H9 (cell line): ENCODE measurements at regions not wholly inside any gene's neighbourhood (a gene's known extent, or its start where the extent isn't known, plus 50 kb on each side); places are given as distances from the start of the nearest gene placed in this dataset.

Source experiments
- DNase-seq: peaks from one replicate; pipeline ENCODE4 v3.0.0-alpha.2; 2017
- H2AFZ ChIP-seq: one replicate; pipeline ENCODE4 v1.6.1; 2013; ENCODE audit warnings: mild to moderate bottlenecking, low read length, control low read depth, moderate library complexity
- H2AK5ac ChIP-seq: 2 replicates; pipeline ENCODE4 v1.6.1; 2013; ENCODE audit warnings: low read length, control low read depth, mixed read lengths; ENCODE audit not compliant: insufficient read length
- H2BK120ac ChIP-seq: one replicate; pipeline ENCODE4 v1.6.1; 2013; ENCODE audit warnings: low read depth, mild to moderate bottlenecking, low read length, control low read depth, inconsistent platforms; ENCODE audit not compliant: poor library complexity, severe bottlenecking
- H2BK12ac ChIP-seq: 2 replicates; pipeline ENCODE4 v1.6.1; 2013; ENCODE audit warnings: low read length, control low read depth, mixed read lengths, low read depth; ENCODE audit not compliant: insufficient read length
- H2BK15ac ChIP-seq: 2 replicates; pipeline ENCODE4 v1.6.1; 2013; ENCODE audit warnings: low read depth, low read length, control low read depth
- H2BK20ac ChIP-seq: one replicate; pipeline ENCODE4 v1.6.1; 2013; ENCODE audit warnings: low read depth, mild to moderate bottlenecking, low read length, control low read depth, inconsistent platforms; ENCODE audit not compliant: poor library complexity, severe bottlenecking
- H2BK5ac ChIP-seq: 2 replicates; pipeline ENCODE4 v1.6.1; 2013; ENCODE audit warnings: low read length, control low read depth, mixed read lengths; ENCODE audit not compliant: insufficient read length
- H3K14ac ChIP-seq: 2 replicates; pipeline ENCODE4 v1.6.1; 2013; ENCODE audit warnings: low read length, control low read depth; ENCODE audit not compliant: insufficient read depth
- H3K18ac ChIP-seq: 2 replicates; pipeline ENCODE4 v1.6.1; 2013; ENCODE audit warnings: low read depth, mild to moderate bottlenecking, mixed read lengths, low read length, control low read depth; ENCODE audit not compliant: insufficient read length
- H3K23ac ChIP-seq: 2 replicates; pipeline ENCODE4 v1.6.1; 2013; ENCODE audit warnings: low read length, control low read depth, mixed read lengths, low read depth; ENCODE audit not compliant: insufficient read length
- H3K23me2 ChIP-seq: 2 replicates; pipeline ENCODE4 v1.6.1; 2013; ENCODE audit warnings: low read depth, mild to moderate bottlenecking, mixed read lengths, low read length, control low read depth; ENCODE audit not compliant: insufficient read length, poor library complexity, severe bottlenecking
- H3K27ac ChIP-seq: 2 replicates; pipeline ENCODE4 v1.5.1; 2013; ENCODE audit warnings: low read length, control low read depth, mixed read lengths, low read depth; ENCODE audit not compliant: insufficient read length
- H3K27me3 ChIP-seq: 2 replicates; pipeline ENCODE4 v1.6.1; 2013; ENCODE audit warnings: low read length, control low read depth, inconsistent platforms; ENCODE audit not compliant: insufficient read depth
- H3K4ac ChIP-seq: 2 replicates; pipeline ENCODE4 v1.6.1; 2013; ENCODE audit warnings: low read depth, mild to moderate bottlenecking, control low read depth, inconsistent platforms, low read length, moderate library complexity
- H3K4me1 ChIP-seq: 2 replicates; pipeline ENCODE4 v1.6.1; 2013; ENCODE audit warnings: low read length, control low read depth, inconsistent platforms; ENCODE audit not compliant: insufficient read depth
- H3K4me2 ChIP-seq: 2 replicates; pipeline ENCODE4 v1.6.1; 2013; ENCODE audit warnings: low read length, control low read depth, mixed read lengths; ENCODE audit not compliant: insufficient read length, insufficient read depth
- H3K56ac ChIP-seq: 2 replicates; pipeline ENCODE4 v1.6.1; 2013; ENCODE audit warnings: low read depth, mild to moderate bottlenecking, mixed read lengths, low read length, control low read depth; ENCODE audit not compliant: insufficient read length
- H3K79me1 ChIP-seq: 2 replicates; pipeline ENCODE4 v1.6.1; 2013; ENCODE audit warnings: low read depth, mild to moderate bottlenecking, moderate library complexity, low read length, control low read depth, inconsistent platforms; ENCODE audit not compliant: insufficient read depth, poor library complexity, severe bottlenecking
- H3K79me2 ChIP-seq: 2 replicates; pipeline ENCODE4 v1.6.1; 2013; ENCODE audit warnings: low read length, control low read depth, inconsistent platforms; ENCODE audit not compliant: insufficient read depth
- H3K9ac ChIP-seq: 2 replicates; pipeline ENCODE4 v1.6.1; 2013; ENCODE audit warnings: low read length, control low read depth, mixed read lengths; ENCODE audit not compliant: insufficient read length; ENCODE audit errors: extremely low read depth
- H3K9me3 ChIP-seq: one replicate; pipeline ENCODE4 v1.6.1; 2013; ENCODE audit warnings: low read depth, low read length, inconsistent platforms; ENCODE audit not compliant: control insufficient read depth
- H3T11ph ChIP-seq: one replicate; pipeline ENCODE4 v1.6.1; 2013; ENCODE audit warnings: mild to moderate bottlenecking, low read length, control low read depth, inconsistent platforms
- H4K20me1 ChIP-seq: one replicate; pipeline ENCODE4 v1.6.1; 2013; ENCODE audit not compliant: control insufficient read depth, insufficient read length, insufficient read depth
- H4K5ac ChIP-seq: 2 replicates; pipeline ENCODE4 v1.6.1; 2013; ENCODE audit warnings: low read depth, mild to moderate bottlenecking, mixed read lengths, low read length, control low read depth; ENCODE audit not compliant: insufficient read length
- H4K8ac ChIP-seq: replicated peaks from 2 replicates; pipeline ENCODE4 v1.6.1; 2013; ENCODE audit warnings: low read length, control low read depth, mixed read lengths, low read depth; ENCODE audit not compliant: insufficient read length
- H4K91ac ChIP-seq: 2 replicates; pipeline ENCODE4 v1.6.1; 2013; ENCODE audit warnings: low read depth, mild to moderate bottlenecking, moderate library complexity, mixed read lengths, low read length, control low read depth; ENCODE audit not compliant: insufficient read length
- H3K27ac Mint-ChIP-seq, 3 experiments: 2 replicates in 2 of 3; 3 replicates in 1 of 3; pipeline ENCODE4 v1.8.0; 2020 to 2021; ENCODE audit warnings: mixed read lengths in 3 of 3, mild to moderate bottlenecking in 1 of 3, moderate library complexity in 1 of 3
- H3K27me3 Mint-ChIP-seq: 2 replicates; pipeline ENCODE4 v1.8.0; 2021; ENCODE audit warnings: low read depth, mild to moderate bottlenecking, moderate library complexity, mixed read lengths
- H3K36me3 Mint-ChIP-seq, 3 experiments: 2 replicates in 2 of 3; 3 replicates in 1 of 3; pipeline ENCODE4 v1.8.0; 2020 to 2021; ENCODE audit warnings: low read depth in 3 of 3, mixed read lengths in 3 of 3; ENCODE audit not compliant: insufficient read depth in 1 of 3
- H3K4me1 Mint-ChIP-seq, 2 experiments: 2 replicates each; pipeline ENCODE4 v1.8.0; 2020; ENCODE audit warnings: mixed read lengths in 2 of 2
- H3K4me3 Mint-ChIP-seq, 2 experiments: 2 replicates in 1 of 2; 3 replicates in 1 of 2; pipeline ENCODE4 v1.8.0; 2020 to 2021; ENCODE audit warnings: mild to moderate bottlenecking in 2 of 2, mixed read lengths in 2 of 2, moderate library complexity in 1 of 2
- H3K9me3 Mint-ChIP-seq, 2 experiments: 2 replicates in 1 of 2; 3 replicates in 1 of 2; pipeline ENCODE4 v1.8.0; 2020; ENCODE audit warnings: mild to moderate bottlenecking in 2 of 2, mixed read lengths in 2 of 2, moderate library complexity in 1 of 2
- WGBS: extraction: QIAGEN DNeasy Blood & Tissue Kit; methylation state at CpG from one replicate; pipeline ENCODE4 v1.1.7; 2013; ENCODE audit warnings: missing lambda C conversion rate, low lambda C conversion rate, mixed read lengths; ENCODE audit not compliant: insufficient read length; ENCODE audit errors: extremely low coverage; 5-methylcytosine and 5-hydroxymethylcytosine counted together
- TF ChIP-seq, protein P1 (sequence below): fragments of 200-600 bp; sonication (generic); conservative IDR thresholded peaks from 3 replicates; pipeline ENCODE4 v1.8.0; 2021; ENCODE audit warnings: antibody characterized with exemption, mild to moderate bottlenecking

- H3K9me3 ChIP-seq: no peaks in the 10 kb centered on the region
- no CpG with 5 or more reads among the region's 4 CpGs for WGBS
These were observed 69.3 kb upstream of the PDE5A start for GRCh38 chr4:119697887-119698393.

More at GRCh38 chr4:119697887-119698393, 69.3 kb upstream of the PDE5A start:
- H3K4me1 Mint-ChIP-seq: no peaks in the 10 kb centered on the region
- Histone ChIP-seq H3K9ac (no peak overlapping the region), H4K5ac (no peak overlapping the region), H4K20me1 (no peaks in the 10 kb centered on the region), H2BK15ac (no peak overlapping the region), H3K4ac (no peak overlapping the region), H3K23ac (no peak overlapping the region), H3K18ac (no peak overlapping the region), H3T11ph (no peak overlapping the region), H2BK120ac (no peak overlapping the region), H2BK5ac (no peak overlapping the region), H3K79me2 (no peaks in the 10 kb centered on the region), H3K56ac (no peak overlapping the region), H3K4me1 (no peaks in the 10 kb centered on the region), H3K27ac (no peak overlapping the region), H3K4me2 (no peak overlapping the region), H4K91ac (no peak overlapping the region), H3K27me3 (no peaks in the 10 kb centered on the region), H2AFZ (no peak overlapping the region), H2AK5ac (no peak overlapping the region), H2BK12ac (no peak overlapping the region), H3K23me2 (no peaks in the 10 kb centered on the region), H4K8ac (no peak overlapping the region), H2BK20ac (no peak overlapping the region), H3K14ac (no peak overlapping the region), H3K79me1 (no peaks in the 10 kb centered on the region)
- H3K27me3 Mint-ChIP-seq: no peaks in the 10 kb centered on the region
- H3K36me3 Mint-ChIP-seq: no peaks in the 10 kb centered on the region
- no peaks in the 10 kb centered on the region; a peak in 1 of 5 replicates for H3K9me3 Mint-ChIP-seq
- TF ChIP-seq, protein P1, sequence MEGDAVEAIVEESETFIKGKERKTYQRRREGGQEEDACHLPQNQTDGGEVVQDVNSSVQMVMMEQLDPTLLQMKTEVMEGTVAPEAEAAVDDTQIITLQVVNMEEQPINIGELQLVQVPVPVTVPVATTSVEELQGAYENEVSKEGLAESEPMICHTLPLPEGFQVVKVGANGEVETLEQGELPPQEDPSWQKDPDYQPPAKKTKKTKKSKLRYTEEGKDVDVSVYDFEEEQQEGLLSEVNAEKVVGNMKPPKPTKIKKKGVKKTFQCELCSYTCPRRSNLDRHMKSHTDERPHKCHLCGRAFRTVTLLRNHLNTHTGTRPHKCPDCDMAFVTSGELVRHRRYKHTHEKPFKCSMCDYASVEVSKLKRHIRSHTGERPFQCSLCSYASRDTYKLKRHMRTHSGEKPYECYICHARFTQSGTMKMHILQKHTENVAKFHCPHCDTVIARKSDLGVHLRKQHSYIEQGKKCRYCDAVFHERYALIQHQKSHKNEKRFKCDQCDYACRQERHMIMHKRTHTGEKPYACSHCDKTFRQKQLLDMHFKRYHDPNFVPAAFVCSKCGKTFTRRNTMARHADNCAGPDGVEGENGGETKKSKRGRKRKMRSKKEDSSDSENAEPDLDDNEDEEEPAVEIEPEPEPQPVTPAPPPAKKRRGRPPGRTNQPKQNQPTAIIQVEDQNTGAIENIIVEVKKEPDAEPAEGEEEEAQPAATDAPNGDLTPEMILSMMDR: no peak
- H3K4me3 Mint-ChIP-seq: no peak overlapping the region
- no peak overlapping the region for H3K27ac Mint-ChIP-seq
- no peak for DNase-seq
